Type B pancreatic cell (in vitro differentiated cells): ENCODE measurements at regions not wholly inside any gene's neighbourhood (a gene's known extent, or its start where the extent isn't known, plus 50 kb on each side); places are given as distances from the start of the nearest gene placed in this dataset.
A peak's percentile ranks its signal among the peaks of the same experiment; 100 is the strongest.
"Not testable (repeated sequence)": the region's sequence is repeated elsewhere in the genome, so short reads cannot be mapped to it uniquely, and the experiment has no call there.

ENCODE experiments used
- DNase-seq: peaks from one replicate; pipeline ENCODE4 v3.0.0; 2021; ENCODE audit warnings: mixed read lengths; ENCODE audit not compliant: unreplicated experiment; ENCODE audit errors: extremely low spot score
- H3K27ac Mint-ChIP-seq: 2 replicates; pipeline ENCODE4 v1.8.0; 2021; ENCODE audit warnings: mild to moderate bottlenecking, mixed read lengths
- H3K27me3 Mint-ChIP-seq: 2 replicates; pipeline ENCODE4 v1.8.0; 2021; ENCODE audit warnings: mixed read lengths
- H3K36me3 Mint-ChIP-seq: 2 replicates; pipeline ENCODE4 v1.8.0; 2021; ENCODE audit warnings: mixed read lengths
- H3K4me1 Mint-ChIP-seq: one replicate; pipeline ENCODE4 v1.8.0; 2021; ENCODE audit warnings: mixed read lengths; ENCODE audit not compliant: unreplicated experiment
- H3K4me3 Mint-ChIP-seq: 2 replicates; pipeline ENCODE4 v1.8.0; 2021; ENCODE audit warnings: mild to moderate bottlenecking, mixed read lengths
- H3K9me3 Mint-ChIP-seq: 2 replicates; pipeline ENCODE4 v1.8.0; 2021; ENCODE audit warnings: mixed read lengths
- TF ChIP-seq, protein P1 (sequence below): fragments of 200-600 bp; sonication (generic); conservative IDR thresholded peaks from 2 replicates; pipeline ENCODE4 v1.5.0; 2021; ENCODE audit warnings: antibody characterized with exemption, mild to moderate bottlenecking

DNA sequence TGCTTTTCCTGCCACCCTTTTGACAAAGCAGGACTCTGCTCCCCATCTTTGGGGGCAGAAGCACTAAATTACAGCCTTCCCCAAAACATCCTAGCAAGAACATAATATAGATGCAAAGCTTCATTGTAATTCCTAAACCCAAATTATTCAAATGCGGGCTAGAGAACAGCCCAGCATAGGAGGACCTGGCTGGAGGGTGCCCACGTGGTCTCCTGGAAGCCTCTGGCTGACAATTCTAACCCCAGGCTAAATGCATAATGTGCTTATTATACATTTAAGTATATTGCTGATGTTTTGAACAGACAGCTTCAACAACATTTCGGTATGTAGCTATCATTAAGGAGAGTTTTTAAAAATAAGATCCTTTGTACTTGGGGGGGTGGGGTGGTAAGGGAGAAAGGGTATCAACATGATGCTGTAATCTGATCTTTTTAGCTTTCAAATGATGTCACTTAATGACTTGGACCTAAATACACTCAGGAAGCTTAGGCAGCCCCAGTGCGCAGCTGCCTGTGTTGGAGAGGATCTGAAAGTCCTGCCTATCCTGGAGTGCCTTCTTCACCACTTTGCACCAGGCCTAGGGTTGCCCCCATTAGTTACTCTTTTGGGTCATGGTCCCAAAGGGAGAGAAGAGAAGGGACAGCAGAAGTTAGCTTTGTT is 57.2 kb upstream of the USP3 start:
- Mint-ChIP-seq H3K36me3 (no peaks in the 10 kb centered on the region), H3K27me3 (no peaks in the 10 kb centered on the region), H3K4me3 (no peak overlapping the region), H3K9me3 (no peaks in the 10 kb centered on the region), H3K27ac (no peak overlapping the region), H3K4me1 (peaks cover 15% of the 10 kb centered on the region)
- TF ChIP-seq, protein P1, sequence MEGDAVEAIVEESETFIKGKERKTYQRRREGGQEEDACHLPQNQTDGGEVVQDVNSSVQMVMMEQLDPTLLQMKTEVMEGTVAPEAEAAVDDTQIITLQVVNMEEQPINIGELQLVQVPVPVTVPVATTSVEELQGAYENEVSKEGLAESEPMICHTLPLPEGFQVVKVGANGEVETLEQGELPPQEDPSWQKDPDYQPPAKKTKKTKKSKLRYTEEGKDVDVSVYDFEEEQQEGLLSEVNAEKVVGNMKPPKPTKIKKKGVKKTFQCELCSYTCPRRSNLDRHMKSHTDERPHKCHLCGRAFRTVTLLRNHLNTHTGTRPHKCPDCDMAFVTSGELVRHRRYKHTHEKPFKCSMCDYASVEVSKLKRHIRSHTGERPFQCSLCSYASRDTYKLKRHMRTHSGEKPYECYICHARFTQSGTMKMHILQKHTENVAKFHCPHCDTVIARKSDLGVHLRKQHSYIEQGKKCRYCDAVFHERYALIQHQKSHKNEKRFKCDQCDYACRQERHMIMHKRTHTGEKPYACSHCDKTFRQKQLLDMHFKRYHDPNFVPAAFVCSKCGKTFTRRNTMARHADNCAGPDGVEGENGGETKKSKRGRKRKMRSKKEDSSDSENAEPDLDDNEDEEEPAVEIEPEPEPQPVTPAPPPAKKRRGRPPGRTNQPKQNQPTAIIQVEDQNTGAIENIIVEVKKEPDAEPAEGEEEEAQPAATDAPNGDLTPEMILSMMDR = no peak
- no peak for DNase-seq

DNA sequence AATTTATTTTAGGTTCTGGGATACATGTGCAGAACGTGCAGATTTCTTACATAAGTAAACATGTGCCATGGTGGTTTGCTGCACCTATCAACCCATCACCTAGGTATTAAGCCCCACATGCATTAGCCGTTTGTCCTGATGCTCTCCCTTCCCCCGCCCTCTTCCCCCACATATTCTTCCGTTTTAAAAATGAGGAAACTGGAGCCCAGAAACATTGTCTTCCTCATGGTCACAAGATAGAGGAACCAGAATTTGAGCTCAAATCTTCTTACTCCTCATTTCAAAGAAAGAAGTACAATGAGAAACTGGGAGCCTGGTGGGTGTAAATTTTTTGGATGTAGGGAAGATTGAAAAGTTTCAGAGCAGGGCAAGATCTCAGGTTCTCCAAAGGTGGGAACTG is 56.1 kb upstream of the USP3 start:
- DNase-seq = no peak
- Mint-ChIP-seq H3K27ac (no peak overlapping the region), H3K9me3 (no peaks in the 10 kb centered on the region), H3K27me3 (no peaks in the 10 kb centered on the region), H3K4me3 (no peak overlapping the region), H3K36me3 (no peaks in the 10 kb centered on the region), H3K4me1 (peaks cover 18% of the 10 kb centered on the region)
- TF ChIP-seq, protein P1 = no peak

DNA sequence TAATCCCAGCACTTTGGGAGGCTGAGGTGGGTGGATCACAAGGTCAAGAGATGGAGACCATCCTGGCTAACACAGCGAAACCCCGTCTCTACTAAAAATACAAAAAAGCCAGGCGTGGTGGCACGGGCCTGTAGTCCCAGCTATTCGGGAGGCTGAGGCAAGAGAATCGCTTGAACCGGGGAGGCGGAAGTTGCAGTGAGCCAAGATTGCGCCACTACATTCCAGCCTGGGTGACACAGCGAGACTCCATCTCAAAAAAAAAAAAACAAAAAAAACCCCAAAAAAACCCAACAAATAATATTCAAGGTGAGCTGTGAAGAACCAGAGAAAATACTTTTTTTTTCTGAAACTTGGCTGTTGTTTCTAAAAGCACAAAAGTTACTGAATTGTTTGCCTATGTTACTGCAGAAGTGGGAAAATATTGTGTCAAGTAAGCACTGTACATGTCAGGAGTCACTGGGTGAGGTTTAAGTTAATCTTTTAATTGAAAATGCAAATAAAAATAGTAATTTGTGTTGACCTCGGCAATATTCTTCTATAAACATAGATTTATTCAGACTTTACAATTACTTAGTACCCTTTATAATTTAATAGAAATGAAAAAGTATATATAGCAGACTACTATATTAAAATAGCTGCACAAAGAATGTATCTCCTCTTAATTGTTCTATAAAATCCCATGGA is 55.4 kb upstream of the USP3 start:
- not testable (repeated sequence) for H3K9me3 Mint-ChIP-seq, DNase-seq, H3K4me3 Mint-ChIP-seq, H3K36me3 Mint-ChIP-seq, H3K27me3 Mint-ChIP-seq, H3K27ac Mint-ChIP-seq
- H3K4me1 Mint-ChIP-seq = peaks cover 17% of the 10 kb centered on the region

DNA sequence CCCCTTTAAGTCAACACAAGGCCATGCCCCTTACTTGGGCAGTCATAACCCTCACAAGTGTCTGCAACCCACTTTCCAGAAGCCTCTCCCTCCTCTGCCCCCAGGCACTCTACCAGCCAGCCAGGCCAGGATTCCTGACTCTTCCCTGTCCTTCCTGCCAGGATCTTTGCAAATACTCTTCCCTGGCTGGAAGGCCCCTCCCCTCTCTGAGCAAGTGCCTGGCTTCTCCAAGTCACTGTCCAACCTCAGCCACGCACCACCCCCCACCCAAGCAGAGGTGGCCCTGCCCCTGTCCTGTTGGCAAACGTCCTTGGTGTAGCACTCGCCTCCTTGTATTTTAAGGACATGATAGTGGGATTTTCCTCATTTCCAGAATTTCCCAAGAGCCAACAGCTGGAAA is 54.7 kb upstream of the USP3 start:
- TF ChIP-seq, protein P1 = no peak
- Mint-ChIP-seq H3K9me3 (no peaks in the 10 kb centered on the region), H3K27me3 (no peaks in the 10 kb centered on the region), H3K27ac (peak overlapping the region; percentile 52), H3K4me3 (peak overlapping the region; percentile 42), H3K4me1 (peaks cover 13% of the 10 kb centered on the region), H3K36me3 (no peaks in the 10 kb centered on the region)
- no peak for DNase-seq

DNA sequence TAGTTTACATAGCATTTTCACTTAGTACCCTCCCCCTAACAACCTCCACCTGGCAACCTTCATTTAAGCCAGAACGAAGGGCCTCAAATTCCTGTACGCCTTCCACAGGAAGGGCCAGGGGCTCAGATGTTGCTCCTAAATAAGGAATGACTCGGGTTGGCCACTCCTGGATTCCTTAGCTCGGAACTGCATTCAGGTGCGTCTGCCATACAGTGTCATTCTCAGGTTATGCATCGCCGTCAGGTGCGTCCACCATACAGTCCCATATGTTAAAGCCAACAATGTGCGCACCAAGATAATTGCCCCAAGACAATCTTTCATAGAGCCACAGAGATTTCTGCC is 53.5 kb upstream of the USP3 start:
- no peak for DNase-seq
- TF ChIP-seq, protein P1 = no peak
- Mint-ChIP-seq H3K27ac (no peak overlapping the region), H3K4me1 (peaks cover 13% of the 10 kb centered on the region), H3K4me3 (peak overlapping the region; percentile 10), H3K36me3 (no peaks in the 10 kb centered on the region), H3K27me3 (no peaks in the 10 kb centered on the region), H3K9me3 (no peaks in the 10 kb centered on the region)

DNA sequence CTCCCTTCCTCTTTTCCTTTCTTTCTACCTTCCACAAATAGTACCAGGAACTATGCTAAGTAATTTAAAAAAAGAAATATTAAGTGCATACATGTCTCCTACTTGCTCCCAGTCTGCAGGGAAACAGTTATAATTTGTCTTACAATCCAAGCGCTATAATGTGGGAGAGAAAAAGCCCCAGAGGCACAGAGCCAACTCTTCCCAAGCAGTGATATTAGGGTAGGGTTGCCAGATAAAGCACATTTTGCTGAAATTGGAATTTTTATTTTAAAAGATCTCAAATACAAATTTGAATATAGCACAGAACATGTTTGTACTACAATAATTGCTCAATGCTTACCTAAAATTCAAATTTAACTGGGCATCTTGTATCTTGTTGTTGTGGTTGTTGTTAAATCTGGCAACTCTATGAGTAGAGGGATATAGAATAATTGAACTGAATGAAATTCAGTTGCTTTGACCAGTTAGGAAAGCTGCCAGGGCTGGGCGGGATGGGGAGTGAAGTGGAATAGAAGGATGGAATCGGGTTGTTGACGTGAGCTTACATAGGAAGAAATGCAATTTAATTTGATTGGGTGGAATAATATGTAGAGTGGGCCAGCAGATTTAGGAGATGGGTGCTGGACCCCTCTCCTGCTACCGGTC is 52.6 kb upstream of the USP3 start:
- no peaks in the 10 kb centered on the region for H3K9me3 Mint-ChIP-seq
- H3K4me3 Mint-ChIP-seq = no peak overlapping the region
- TF ChIP-seq, protein P1 = no peak
- H3K27ac Mint-ChIP-seq = no peak overlapping the region
- H3K4me1 Mint-ChIP-seq = peaks cover 13% of the 10 kb centered on the region
- DNase-seq = no peak
- H3K27me3 Mint-ChIP-seq = no peaks in the 10 kb centered on the region
- no peaks in the 10 kb centered on the region for H3K36me3 Mint-ChIP-seq
